GM23248 (cell line): ENCODE measurements at regions not wholly inside any gene's neighbourhood (a gene's known extent, or its start where the extent isn't known, plus 50 kb on each side); places are given as distances from the start of the nearest gene placed in this dataset.

ENCODE experiments used
- DNase-seq: peaks from one replicate; pipeline ENCODE4 v3.0.0-alpha.2; 2015
- H2AFZ ChIP-seq: fragments of 200-600 bp; sonication (generic); 2 replicates; pipeline ENCODE4 v1.6.1; 2016; ENCODE audit warnings: antibody characterized with exemption
- H3F3A ChIP-seq: fragments of 200-600 bp; sonication (generic); 2 replicates; pipeline ENCODE4 v1.6.1; 2016; ENCODE audit warnings: mild to moderate bottlenecking, antibody characterized with exemption, mixed run types; ENCODE audit not compliant: insufficient read depth
- H3K27ac ChIP-seq: fragments of 200-600 bp; sonication (generic); 2 replicates; pipeline ENCODE4 v1.5.1; 2016; ENCODE audit warnings: mild to moderate bottlenecking
- H3K27me3 ChIP-seq: fragments of 200-600 bp; sonication (generic); replicated peaks from 2 replicates; pipeline ENCODE4 v1.6.1; 2016; ENCODE audit warnings: mild to moderate bottlenecking; ENCODE audit not compliant: insufficient read depth
- H3K36me3 ChIP-seq: fragments of 200-600 bp; sonication (generic); 2 replicates; pipeline ENCODE4 v1.6.1; 2016; ENCODE audit warnings: low read depth, mild to moderate bottlenecking
- H3K4me1 ChIP-seq: fragments of 200-600 bp; sonication (generic); 2 replicates; pipeline ENCODE4 v1.6.1; 2016; ENCODE audit warnings: mild to moderate bottlenecking; ENCODE audit not compliant: insufficient read depth
- H3K4me2 ChIP-seq: fragments of 200-600 bp; sonication (generic); one replicate; pipeline ENCODE4 v1.6.1; 2016; ENCODE audit warnings: mild to moderate bottlenecking; ENCODE audit not compliant: unreplicated experiment
- H3K4me3 ChIP-seq: fragments of 200-600 bp; sonication (generic); 2 replicates; pipeline ENCODE4 v1.5.1; 2016; ENCODE audit warnings: mild to moderate bottlenecking
- H3K79me2 ChIP-seq: fragments of 200-600 bp; sonication (generic); 2 replicates; pipeline ENCODE4 v1.6.1; 2016; ENCODE audit warnings: mild to moderate bottlenecking; ENCODE audit not compliant: insufficient read depth
- H3K9ac ChIP-seq: fragments of 200-600 bp; sonication (generic); 2 replicates; pipeline ENCODE4 v1.6.1; 2016; ENCODE audit warnings: mild to moderate bottlenecking
- H3K9me2 ChIP-seq: fragments of 200-600 bp; sonication (generic); 2 replicates; pipeline ENCODE4 v1.6.1; 2016; ENCODE audit warnings: mixed run types, mild to moderate bottlenecking, moderate library complexity; ENCODE audit not compliant: insufficient read depth
- H3K9me3 ChIP-seq: fragments of 200-600 bp; sonication (generic); one replicate; pipeline ENCODE4 v1.6.1; 2017; ENCODE audit warnings: low read depth
- H4K20me1 ChIP-seq: fragments of 200-600 bp; sonication (generic); 2 replicates; pipeline ENCODE4 v1.6.0; 2016; ENCODE audit not compliant: insufficient read depth
- EZH2 ChIP-seq: fragments of 200-600 bp; sonication (generic); IDR thresholded peaks from 2 replicates; pipeline ENCODE4 v1.6.1; 2018; ENCODE audit warnings: antibody characterized with exemption, mild to moderate bottlenecking; ENCODE audit not compliant: insufficient read depth, poor library complexity, severe bottlenecking
- EZH2phosphoT487 ChIP-seq: fragments of 200-600 bp; sonication (generic); IDR thresholded peaks from 2 replicates; pipeline ENCODE4 v1.6.1; 2018; ENCODE audit warnings: antibody characterized with exemption, moderate library complexity, mild to moderate bottlenecking, low read depth; ENCODE audit not compliant: insufficient read depth
- WGBS, 2 experiments: methylation state at CpG; one replicate each; pipeline ENCODE4 v1.1.6; 2015 to 2017; ENCODE audit warnings: low lambda C conversion rate in 2 of 2, low coverage in 1 of 2; ENCODE audit errors: missing lambda C conversion rate in 2 of 2; 5-methylcytosine and 5-hydroxymethylcytosine counted together
- in situ Hi-C: fragments of 300-500 bp; cut with MboI; formaldehyde crosslinking; loops from 2 replicates; pipeline ENCODE4 v1.15.0; 2020

GRCh38 chr14:44798386-44799242, 163.1 kb downstream of the KLHL28 start:
- Histone ChIP-seq H3K27ac (no peak overlapping the region), H3K4me3 (no peak overlapping the region), H3K27me3 (no peaks in the 10 kb centered on the region), H3K4me1 (no peaks in the 10 kb centered on the region), H3K9ac (no peak overlapping the region), H3F3A (no peaks in the 10 kb centered on the region), H3K9me2 (no peaks in the 10 kb centered on the region), H4K20me1 (no peaks in the 10 kb centered on the region), H3K4me2 (no peak overlapping the region), H2AFZ (no peak overlapping the region), H3K9me3 (no peaks in the 10 kb centered on the region), H3K36me3 (no peaks in the 10 kb centered on the region), H3K79me2 (no peaks in the 10 kb centered on the region)
- no peak for DNase-seq
- TF ChIP-seq EZH2phosphoT487 (no peak), EZH2 (no peak)
- 77 to 81% methylated on average over 24 to 47 of the region's 60 CpGs for WGBS, 2 experiments
- in situ Hi-C loops = no loop called here

DNA sequence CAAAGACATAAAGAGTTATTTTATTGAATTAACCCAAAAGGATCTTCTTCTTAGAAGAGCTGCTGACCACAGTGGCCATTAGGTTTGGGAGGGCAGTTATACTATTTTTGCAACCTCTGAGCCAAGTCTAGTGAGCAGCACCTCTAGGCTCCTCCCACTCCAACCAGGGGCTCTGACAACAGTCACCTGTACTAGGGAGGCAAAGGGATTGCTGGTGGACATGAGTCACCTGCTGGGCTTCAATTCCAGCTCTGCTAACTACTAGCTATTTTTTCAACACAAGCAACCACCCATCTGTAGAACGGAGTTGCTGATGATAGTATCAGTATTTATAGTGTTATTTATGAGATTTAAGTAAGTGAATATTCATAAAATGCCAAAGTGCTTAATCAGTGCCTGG, 166.0 kb downstream of the KLHL28 start:
- DNase-seq = no peak
- in situ Hi-C loops = no loop called here

DNA sequence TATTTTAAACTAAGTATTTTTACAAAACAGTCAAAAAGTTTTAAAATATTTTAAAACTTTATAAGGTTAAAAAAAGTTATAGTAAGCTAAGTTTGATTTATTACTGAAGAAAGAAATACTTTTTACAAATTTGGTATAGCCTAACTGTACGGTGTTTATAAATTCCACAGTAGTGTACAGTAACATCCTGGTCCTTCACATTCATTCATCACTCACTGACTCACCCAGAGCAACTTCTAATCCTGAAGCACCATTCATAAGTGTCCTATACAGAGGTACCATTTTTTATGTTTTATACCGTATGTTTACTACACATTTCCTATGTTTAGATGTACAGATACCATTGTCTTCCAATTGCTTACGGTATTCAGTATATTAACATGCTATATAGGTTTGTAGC, 170.0 kb downstream of the KLHL28 start:
- Histone ChIP-seq H3K27me3 (no peaks in the 10 kb centered on the region), H2AFZ (no peak overlapping the region), H3K9me3 (no peaks in the 10 kb centered on the region), H3K4me2 (no peak overlapping the region), H4K20me1 (no peaks in the 10 kb centered on the region), H3K4me1 (no peaks in the 10 kb centered on the region), H3K27ac (no peak overlapping the region), H3K9me2 (no peaks in the 10 kb centered on the region), H3K9ac (no peak overlapping the region), H3K36me3 (no peaks in the 10 kb centered on the region), H3K79me2 (no peaks in the 10 kb centered on the region), H3F3A (no peaks in the 10 kb centered on the region), H3K4me3 (no peak overlapping the region)
- no peak for DNase-seq
- no peak for TF ChIP-seq EZH2phosphoT487
- no peak for TF ChIP-seq EZH2
- in situ Hi-C loops = no loop called here
- 47 to 57% methylated on average over 3 of the region's 3 CpGs for WGBS, 2 experiments

More for the DNA sequence above, 166.0 kb downstream of the KLHL28 start:
- no peaks in the 10 kb centered on the region for H3F3A ChIP-seq
- no peaks in the 10 kb centered on the region for H3K27me3 ChIP-seq
- no peak overlapping the region for H3K4me3 ChIP-seq
- H3K27ac ChIP-seq = no peak overlapping the region
- 36 to 46% methylated on average over 1 of the region's 1 CpG for WGBS, 2 experiments
- H3K9ac ChIP-seq = no peak overlapping the region
- H3K9me2 ChIP-seq = no peaks in the 10 kb centered on the region
- no peaks in the 10 kb centered on the region for H3K4me1 ChIP-seq
- TF ChIP-seq EZH2 (no peak), EZH2phosphoT487 (no peak)
- no peaks in the 10 kb centered on the region for H3K36me3 ChIP-seq
- H3K9me3 ChIP-seq = no peaks in the 10 kb centered on the region
- H3K4me2 ChIP-seq = no peak overlapping the region
- H4K20me1 ChIP-seq = no peaks in the 10 kb centered on the region
- no peak overlapping the region for H2AFZ ChIP-seq
- H3K79me2 ChIP-seq = no peaks in the 10 kb centered on the region

GRCh38 chr14:44788612-44789011, 173.1 kb downstream of the KLHL28 start:
- no peak overlapping the region for H3K27ac ChIP-seq
- no peak overlapping the region for H3K4me2 ChIP-seq
- H3K9me3 ChIP-seq = no peaks in the 10 kb centered on the region
- no peak overlapping the region for H2AFZ ChIP-seq
- H4K20me1 ChIP-seq = no peaks in the 10 kb centered on the region
- no peaks in the 10 kb centered on the region for H3K79me2 ChIP-seq
- no peaks in the 10 kb centered on the region for H3K4me1 ChIP-seq
- H3K4me3 ChIP-seq = no peak overlapping the region
- DNase-seq = no peak
- in situ Hi-C loops = no loop called here
- TF ChIP-seq EZH2 = no peak
- no peak for TF ChIP-seq EZH2phosphoT487
- H3K36me3 ChIP-seq = no peaks in the 10 kb centered on the region
- H3K9me2 ChIP-seq = no peaks in the 10 kb centered on the region
- 69 to 88% methylated on average over 1 of the region's 1 CpG for WGBS, 2 experiments
- H3K27me3 ChIP-seq = no peaks in the 10 kb centered on the region
- H3F3A ChIP-seq = no peaks in the 10 kb centered on the region
- no peak overlapping the region for H3K9ac ChIP-seq

DNA sequence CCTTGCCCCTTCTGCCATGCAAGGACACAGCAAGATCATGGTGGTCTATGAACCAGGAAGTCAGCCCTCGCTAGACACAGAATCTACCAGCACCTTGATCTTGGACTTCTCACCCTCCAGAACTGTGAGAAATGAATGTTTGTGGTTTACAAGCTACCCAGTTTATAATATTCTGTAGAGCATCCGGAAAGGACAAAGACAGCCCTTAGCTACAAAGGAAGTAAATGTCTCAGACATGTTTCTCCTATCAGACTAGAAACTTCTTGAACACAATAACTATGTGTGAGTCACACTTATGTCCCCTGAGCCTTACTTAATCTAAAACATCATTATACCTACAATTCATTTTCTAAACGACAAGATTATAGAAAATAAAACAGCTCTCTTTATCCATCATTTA, 176.7 kb downstream of the KLHL28 start:
- DNase-seq = peak; percentile 4
- in situ Hi-C loops = no loop called here
- H3K27me3 ChIP-seq = no peaks in the 10 kb centered on the region
- no peaks in the 10 kb centered on the region for H3K36me3 ChIP-seq
- no peaks in the 10 kb centered on the region for H3K4me1 ChIP-seq
- 36% methylated on average over 3 of the region's 3 CpGs for WGBS, 2 experiments
- H2AFZ ChIP-seq = no peak overlapping the region
- no peaks in the 10 kb centered on the region for H3F3A ChIP-seq
- H3K79me2 ChIP-seq = no peaks in the 10 kb centered on the region
- H3K9ac ChIP-seq = no peak overlapping the region
- no peaks in the 10 kb centered on the region for H4K20me1 ChIP-seq
- no peak overlapping the region for H3K4me3 ChIP-seq
- no peaks in the 10 kb centered on the region for H3K9me2 ChIP-seq
- TF ChIP-seq EZH2phosphoT487 (no peak), EZH2 (no peak)
- no peaks in the 10 kb centered on the region for H3K9me3 ChIP-seq
- no peak overlapping the region for H3K4me2 ChIP-seq
- no peak overlapping the region for H3K27ac ChIP-seq
